HepG2 (cell line): ENCODE measurements at regions not wholly inside any gene's neighbourhood (a gene's known extent, or its start where the extent isn't known, plus 50 kb on each side); places are given as distances from the start of the nearest gene placed in this dataset.
"Not testable (repeated sequence)": the region's sequence is repeated elsewhere in the genome, so short reads cannot be mapped to it uniquely, and the experiment has no call there.

ENCODE experiments used
- ATAC-seq: fragments of 200-7000 bp; cut with Tn5 transposase; 3 replicates; pipeline ENCODE4 v1.9.1; 2020; ENCODE audit warnings: mild to moderate bottlenecking, moderate library complexity
- BruUV-seq: library from RNA; stranded (reverse); fragments of 400-500 nt; replicated peaks from 2 replicates; lab custom pipeline; 2021; lab: Mats Ljungman, UMichigan
- CTCF ChIA-PET: fragments of 300-600 bp; formaldehyde crosslinking; extraction: SDS; loops from one replicate; lab custom pipeline; 2021; ENCODE audit warnings: low total read pairs, inconsistent platforms, low intra/inter-chr PET ratio; lab: Yijun Ruan, JAX
- POLR2A ChIA-PET: fragments of 350-600 bp; sonication (Branson Sonifier 250); formaldehyde crosslinking; loops from one replicate; lab custom pipeline; 2020; ENCODE audit warnings: antibody characterized with exemption, inconsistent platforms; lab: Yijun Ruan, JAX
- DNase-seq: peaks from one replicate; pipeline ENCODE4 v3.0.0-alpha.2; 2015; ENCODE audit warnings: low spot score
- FAIRE-seq: peaks from 3 replicates; lab custom pipeline; 2011; peaks lifted over from hg19 to GRCh38; lab: Jason Lieb, UNC
- H2AFZ ChIP-seq: one replicate; pipeline ENCODE4 v1.6.1; 2011; ENCODE audit warnings: low read length, inconsistent platforms
- H3K27ac ChIP-seq: fragments of 300-600 bp; 3 replicates; pipeline ENCODE4 v1.8.0; 2011; ENCODE audit warnings: mixed run types, mild to moderate bottlenecking, mixed read lengths, low read length, inconsistent platforms; ENCODE audit not compliant: insufficient read depth; ENCODE audit errors: extremely low read length
- H3K27me3 ChIP-seq, 2 experiments: fragments of 200-600 bp in 1 of 2; 2 replicates in 1 of 2; 3 replicates in 1 of 2; pipeline versions ENCODE4 v1.6.0 to v1.8.0; 2011; ENCODE audit warnings: low read length in 2 of 2, mild to moderate bottlenecking in 2 of 2, moderate library complexity in 2 of 2, inconsistent platforms in 1 of 2; ENCODE audit not compliant: insufficient read depth in 2 of 2, control insufficient read depth in 1 of 2
- H3K36me3 ChIP-seq, 2 experiments: fragments of 200-600 bp in 1 of 2; replicated peaks in 1 of 2; 2 replicates in 1 of 2; 3 replicates in 1 of 2; pipeline versions ENCODE4 v1.5.1 to v1.8.0; 2011; ENCODE audit warnings: low read length in 2 of 2, inconsistent platforms in 1 of 2; ENCODE audit not compliant: insufficient read depth in 2 of 2, control insufficient read depth in 1 of 2
- H3K4me1 ChIP-seq: 2 replicates; pipeline ENCODE4 v1.5.1; 2012; ENCODE audit warnings: low read length, inconsistent platforms; ENCODE audit not compliant: insufficient read depth
- H3K4me2 ChIP-seq: 2 replicates; pipeline ENCODE4 v1.6.0; 2011; ENCODE audit warnings: low read depth, low read length, inconsistent platforms
- H3K4me3 ChIP-seq, 3 experiments: fragments of 200-600 bp in 1 of 3; sonication (generic), shearing (Covaris generic) in 1 of 3; replicated peaks in 1 of 3; 2 replicates each; pipeline ENCODE4 v1.5.1; 2011 to 2016; ENCODE audit warnings: low read length in 3 of 3, inconsistent platforms in 2 of 3, low read depth in 2 of 3, mild to moderate bottlenecking in 2 of 3, control low read depth in 1 of 3, mixed read lengths in 1 of 3; ENCODE audit not compliant: insufficient read depth in 1 of 3
- H3K79me2 ChIP-seq: one replicate; pipeline ENCODE4 v1.6.1; 2011; ENCODE audit warnings: low read length, inconsistent platforms; ENCODE audit not compliant: insufficient read depth
- H3K9ac ChIP-seq: 2 replicates; pipeline ENCODE4 v1.6.0; 2011; ENCODE audit warnings: mild to moderate bottlenecking, low read depth, low read length, inconsistent platforms; ENCODE audit not compliant: insufficient read depth
- H3K9me3 ChIP-seq: 2 replicates; pipeline ENCODE4 v1.5.1; 2012; ENCODE audit warnings: mild to moderate bottlenecking, low read length
- H4K20me1 ChIP-seq: 2 replicates; pipeline ENCODE4 v1.6.0; 2011; ENCODE audit warnings: inconsistent platforms, mild to moderate bottlenecking, low read length, moderate library complexity; ENCODE audit not compliant: insufficient read depth
- FOXA3 ChIP-seq: IDR thresholded peaks from 2 replicates; pipeline ENCODE4 v1.6.1; 2016; ENCODE audit warnings: missing genetic modification reagents, missing compliant biosample characterization
- HDAC6 ChIP-seq: fragments of 200-600 bp; sonication (generic); IDR thresholded peaks from 2 replicates; pipeline ENCODE4 v1.7.0; 2017; ENCODE audit warnings: mild to moderate bottlenecking, antibody characterized with exemption, low read length, low read depth
- KLF15 ChIP-seq: sonication (generic); formaldehyde crosslinking; IDR thresholded peaks from 2 replicates; pipeline ENCODE4 v1.8.1; 2023; ENCODE audit warnings: borderline replicate concordance, mild to moderate bottlenecking, inconsistent platforms, missing genetic modification reagents, mixed read lengths
- WGBS: methylation state at CpG from one replicate; pipeline ENCODE4 v1.1.6; 2017; ENCODE audit warnings: low lambda C conversion rate; 5-methylcytosine and 5-hydroxymethylcytosine counted together
- in situ Hi-C: cut with HindIII; loops from 2 replicates; pipeline ENCODE4 v1.10.0; 2017; ENCODE audit warnings: low pct_unique_long_range_greater_than_20kb; ENCODE audit not compliant: extremely low pct_ligation_motif_present
- intact Hi-C: fragments of 100-400 bp; cut with micrococcal nuclease; formaldehyde crosslinking; loops from one replicate; pipeline ENCODE4 v1.10.0; 2022; ENCODE audit not compliant: unreplicated experiment

DNA sequence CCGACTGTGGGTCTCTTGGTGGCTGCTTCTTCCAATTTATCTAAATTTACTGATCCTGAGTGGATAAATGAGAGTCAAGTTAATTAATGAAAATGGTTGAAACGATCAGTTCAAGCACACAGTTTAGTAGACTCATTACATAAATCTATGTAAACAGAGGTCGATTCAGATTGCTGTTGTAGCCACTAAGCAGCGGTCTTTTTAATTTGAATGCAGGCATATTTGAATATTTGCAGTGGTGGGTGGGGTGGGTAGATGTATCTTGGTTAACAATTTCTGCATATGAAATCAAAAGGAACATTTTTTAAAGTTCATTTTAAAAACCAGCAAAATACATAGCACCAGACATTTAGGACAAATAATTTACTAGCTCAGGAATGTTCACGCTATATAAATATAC lies 325.9 kb downstream of the KLF12 start:
- Histone ChIP-seq H3K9ac (no peak overlapping the region), H3K79me2 (no peaks in the 10 kb centered on the region), H3K27me3 (no peaks in the 10 kb centered on the region), H4K20me1 (no peaks in the 10 kb centered on the region), H3K4me3 (no peak overlapping the region), H2AFZ (no peak overlapping the region), H3K27ac (no peak overlapping the region), H3K9me3 (no peaks in the 10 kb centered on the region), H3K36me3 (no peaks in the 10 kb centered on the region), H3K4me2 (no peak overlapping the region), H3K4me1 (no peaks in the 10 kb centered on the region)
- in situ Hi-C loops (no loop called here), intact Hi-C loops (no loop called here)
- DNase-seq, result no peak
- ChIA-PET POLR2A (no interaction called here), CTCF (no interaction called here)
- no peak for ATAC-seq
- TF ChIP-seq KLF15, result no peak
- TF ChIP-seq FOXA3 (CRISPR knock-in tag), result no peak
- TF ChIP-seq HDAC6, result no peak
- no TSS peak for BruUV-seq
- 55% methylated on average over 5 of the region's 5 CpGs for WGBS
- no peak for FAIRE-seq

DNA sequence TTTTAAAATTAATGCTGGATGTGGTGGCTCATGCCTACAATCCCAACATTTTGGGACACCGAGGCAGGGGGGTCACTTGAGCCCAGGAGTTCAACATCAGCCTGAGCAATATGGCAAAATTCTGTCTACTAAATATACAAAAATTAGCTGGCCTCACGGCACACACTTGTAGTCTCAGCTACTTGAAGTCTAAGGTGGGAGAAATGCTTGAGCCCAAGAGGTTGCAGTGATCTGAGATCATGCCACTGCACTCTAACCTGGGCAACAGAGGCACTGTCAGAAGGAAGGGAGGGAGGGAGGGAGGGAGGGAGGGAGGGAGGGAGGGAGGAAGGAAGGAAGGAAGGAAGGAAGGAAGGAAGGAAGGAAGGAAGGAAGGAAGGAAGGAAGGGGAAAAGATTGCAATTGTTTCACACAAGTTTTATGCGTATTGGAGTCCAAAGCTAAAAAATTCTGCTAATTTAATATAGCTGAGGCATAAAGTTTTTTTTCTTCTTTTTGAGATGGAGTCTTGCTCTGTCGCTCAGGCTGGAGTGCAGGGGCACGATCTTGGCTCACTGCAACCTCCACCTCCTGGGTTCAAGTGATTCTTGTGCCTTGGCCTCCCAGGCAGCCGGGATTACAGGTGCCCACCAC lies 328.8 kb downstream of the KLF12 start:
- H3K9ac ChIP-seq, in situ Hi-C loops, ATAC-seq, H3K36me3 ChIP-seq, intact Hi-C loops, H4K20me1 ChIP-seq, H3K4me2 ChIP-seq, H2AFZ ChIP-seq, H3K79me2 ChIP-seq, H3K4me1 ChIP-seq, POLR2A ChIA-PET, DNase-seq, H3K27ac ChIP-seq, BruUV-seq, H3K27me3 ChIP-seq, H3K4me3 ChIP-seq, CTCF ChIA-PET, H3K9me3 ChIP-seq, FAIRE-seq: not testable (repeated sequence)
- 70% methylated on average over 6 of the region's 6 CpGs for WGBS
